ENCODE measurements at regions not wholly inside any gene's neighbourhood (a gene's known extent, or its start where the extent isn't known, plus 50 kb on each side); places are given as distances from the start of the nearest gene placed in this dataset.

DNA sequence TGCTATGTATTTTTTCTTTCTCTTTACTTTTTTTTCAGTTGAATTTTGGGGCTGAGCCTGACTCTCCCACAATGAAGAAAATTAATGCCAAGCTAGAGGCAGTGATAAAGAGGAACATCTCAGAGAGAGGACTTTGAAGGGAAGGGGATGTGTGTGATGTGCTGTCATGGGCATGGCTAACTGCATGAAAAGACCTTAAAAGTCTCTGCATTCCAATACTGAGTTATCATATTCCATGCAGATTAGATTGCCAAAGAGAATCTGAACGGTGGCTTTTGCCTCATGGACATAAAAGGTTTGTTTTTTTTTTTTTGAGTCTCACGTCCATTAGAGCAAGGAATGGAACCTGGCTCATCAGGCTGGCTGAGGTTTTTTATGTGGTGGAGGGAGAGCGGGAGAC lies 213.9 kb downstream of the PIK3C3 start:
- Histone ChIP-seq H3K9ac (ENCODE audit: low read depth, low read length) (no peak overlapping the region), H3K4me3 (ENCODE audit: low read depth, low read length) (no peak overlapping the region), H3K4me1 (ENCODE audit: control insufficient read depth, insufficient read depth, low read length) (no peaks in the 10 kb centered on the region), H3K27ac (ENCODE audit: low read depth, low read length) (no peak overlapping the region), H3K36me3 (ENCODE audit: control insufficient read depth, insufficient read depth, low read length) (no peaks in the 10 kb centered on the region), H3K9me3 (ENCODE audit: control insufficient read depth, insufficient read depth, low read length) (no peaks in the 10 kb centered on the region), H3K27me3 (ENCODE audit: control insufficient read depth, insufficient read depth, low read length) (no peaks in the 10 kb centered on the region)

DNA sequence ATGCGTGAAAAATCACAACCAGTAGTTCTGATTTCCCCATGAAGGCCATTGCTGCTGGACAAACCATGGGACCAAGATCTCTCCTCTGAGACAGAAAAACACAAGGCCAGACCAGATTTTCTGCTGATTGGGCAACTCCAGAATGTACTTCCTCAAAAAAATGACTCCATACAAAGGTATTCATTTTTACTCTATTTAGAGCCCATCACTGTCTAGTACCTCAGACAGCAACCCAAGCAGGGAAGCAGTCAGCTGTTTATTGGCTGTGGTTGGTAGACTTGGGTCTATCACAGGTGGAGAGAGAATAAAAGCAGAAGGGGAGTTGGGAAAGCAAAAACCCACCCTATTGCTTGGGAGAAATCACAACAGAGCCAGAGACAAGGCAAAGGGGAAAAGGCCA lies 219.9 kb downstream of the PIK3C3 start:
- Histone ChIP-seq H3K9ac (ENCODE audit: low read depth, low read length) (no peak overlapping the region), H3K4me3 (ENCODE audit: low read depth, low read length) (no peak overlapping the region), H3K4me1 (ENCODE audit: control insufficient read depth, insufficient read depth, low read length) (no peaks in the 10 kb centered on the region), H3K36me3 (ENCODE audit: control insufficient read depth, insufficient read depth, low read length) (no peaks in the 10 kb centered on the region), H3K27me3 (ENCODE audit: control insufficient read depth, insufficient read depth, low read length) (no peaks in the 10 kb centered on the region), H3K27ac (ENCODE audit: low read depth, low read length) (no peak overlapping the region), H3K9me3 (ENCODE audit: control insufficient read depth, insufficient read depth, low read length) (no peaks in the 10 kb centered on the region)

DNA sequence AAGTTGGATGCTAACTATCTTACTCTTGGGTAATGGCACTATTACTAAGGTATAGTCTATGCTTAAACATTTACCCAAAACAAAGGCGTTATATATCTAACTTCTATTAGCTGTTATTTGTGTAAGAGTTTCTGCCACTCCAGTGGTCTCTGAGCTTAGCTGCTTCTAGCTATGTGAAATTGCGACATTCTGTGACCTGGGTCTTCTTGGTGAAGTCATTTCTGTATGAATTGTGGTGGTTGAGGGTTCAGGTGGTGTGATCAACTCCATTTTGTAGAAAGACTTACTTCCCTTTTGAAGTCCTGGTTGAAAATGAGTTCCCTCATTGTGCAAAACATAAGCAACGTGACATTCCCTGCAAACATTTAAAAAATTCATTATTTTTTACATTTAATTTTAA lies 221.6 kb downstream of the PIK3C3 start:
- Histone ChIP-seq H3K9ac (ENCODE audit: low read depth, low read length) (no peak overlapping the region), H3K4me1 (ENCODE audit: control insufficient read depth, insufficient read depth, low read length) (no peaks in the 10 kb centered on the region), H3K27ac (ENCODE audit: low read depth, low read length) (no peak overlapping the region), H3K4me3 (ENCODE audit: low read depth, low read length) (no peak overlapping the region), H3K36me3 (ENCODE audit: control insufficient read depth, insufficient read depth, low read length) (no peaks in the 10 kb centered on the region), H3K9me3 (ENCODE audit: control insufficient read depth, insufficient read depth, low read length) (no peaks in the 10 kb centered on the region), H3K27me3 (ENCODE audit: control insufficient read depth, insufficient read depth, low read length) (no peaks in the 10 kb centered on the region)

DNA sequence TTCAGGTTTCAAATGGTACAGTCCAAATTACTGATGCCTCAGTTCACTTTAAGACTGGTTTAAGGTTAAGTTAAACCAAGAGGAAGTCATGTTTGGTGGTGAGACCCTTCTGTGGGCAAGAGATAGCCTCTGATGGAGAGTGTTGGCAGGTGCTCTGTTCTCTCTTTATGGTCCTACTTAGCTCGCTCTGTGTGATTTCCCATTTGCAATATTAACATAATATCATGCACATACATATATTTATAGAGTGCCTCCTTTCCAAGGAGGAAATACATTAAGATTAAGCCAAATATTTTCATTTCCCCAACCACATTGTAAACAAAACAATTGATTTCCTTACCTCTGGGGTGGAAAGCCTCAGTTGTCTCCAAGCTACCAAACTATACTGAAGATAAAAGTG lies 222.4 kb downstream of the PIK3C3 start:
- Histone ChIP-seq H3K27me3 (ENCODE audit: control insufficient read depth, insufficient read depth, low read length) (no peaks in the 10 kb centered on the region), H3K9ac (ENCODE audit: low read depth, low read length) (no peak overlapping the region), H3K4me3 (ENCODE audit: low read depth, low read length) (no peak overlapping the region), H3K9me3 (ENCODE audit: control insufficient read depth, insufficient read depth, low read length) (no peaks in the 10 kb centered on the region), H3K27ac (ENCODE audit: low read depth, low read length) (no peak overlapping the region), H3K4me1 (ENCODE audit: control insufficient read depth, insufficient read depth, low read length) (no peaks in the 10 kb centered on the region), H3K36me3 (ENCODE audit: control insufficient read depth, insufficient read depth, low read length) (no peaks in the 10 kb centered on the region)

DNA sequence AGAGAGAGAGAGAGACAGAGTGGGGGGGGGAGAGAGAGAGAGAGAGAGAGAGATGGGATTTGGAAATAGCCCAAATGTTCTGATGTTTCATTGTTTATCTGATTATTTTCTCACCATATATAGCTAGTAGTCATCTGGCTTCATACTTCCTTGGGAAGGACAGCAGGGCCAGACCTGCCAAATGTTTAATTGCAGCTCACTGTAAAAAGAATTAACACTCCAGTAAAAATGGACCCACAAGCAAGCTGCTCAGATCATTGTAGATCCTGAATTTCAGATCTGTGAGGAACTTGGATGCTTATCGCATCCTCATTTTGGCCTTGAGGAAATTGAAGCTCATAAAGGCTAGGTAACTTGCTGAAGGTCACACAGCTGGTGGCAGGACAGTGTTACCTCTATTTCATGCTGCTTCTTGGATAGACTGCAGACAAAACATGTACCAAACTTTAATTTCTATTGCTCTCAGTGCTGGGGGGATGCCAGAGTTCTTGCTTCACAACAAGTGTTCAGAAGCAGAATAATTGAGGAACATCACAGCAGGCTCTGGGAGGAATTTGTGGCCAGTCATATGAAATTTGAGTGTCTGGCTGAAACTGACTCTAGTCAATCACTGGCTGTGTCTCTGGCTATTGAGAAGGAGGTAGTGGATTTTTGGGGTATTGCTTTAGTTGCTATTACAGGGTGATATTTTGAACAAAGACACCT lies 223.5 kb downstream of the PIK3C3 start:
- H3K4me1 ChIP-seq (ENCODE audit: control insufficient read depth, insufficient read depth, low read length) = no peaks in the 10 kb centered on the region

DNA sequence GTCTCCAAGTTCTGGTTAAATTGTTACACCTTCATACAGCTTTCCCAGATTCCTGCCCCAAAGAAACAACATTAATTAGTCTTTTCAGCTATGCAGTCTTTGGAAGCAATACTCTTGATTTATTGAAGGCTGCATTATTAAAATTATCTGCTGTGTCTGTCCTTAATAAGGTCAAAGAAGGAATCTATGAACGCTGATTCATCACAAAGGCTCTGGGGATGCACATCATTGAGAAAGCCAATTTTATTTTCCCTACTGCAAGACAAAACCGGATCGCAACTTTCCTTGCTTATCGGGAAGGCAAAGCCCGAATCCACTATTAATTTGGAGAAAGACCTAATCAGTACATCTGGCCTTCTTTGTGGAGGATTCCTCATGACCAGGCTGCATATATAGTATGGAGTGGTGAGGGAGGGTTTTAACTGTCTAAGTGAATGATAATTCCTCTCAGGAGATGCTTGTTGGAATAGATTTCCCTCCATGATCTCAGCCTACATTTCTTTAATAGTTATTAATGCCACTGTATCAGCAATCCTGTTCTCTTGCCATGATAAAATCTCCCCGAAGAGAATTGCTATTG lies 224.6 kb downstream of the PIK3C3 start:
- Histone ChIP-seq H3K4me1 (ENCODE audit: control insufficient read depth, insufficient read depth, low read length) (no peaks in the 10 kb centered on the region), H3K9me3 (ENCODE audit: control insufficient read depth, insufficient read depth, low read length) (no peaks in the 10 kb centered on the region), H3K36me3 (ENCODE audit: control insufficient read depth, insufficient read depth, low read length) (no peaks in the 10 kb centered on the region), H3K27ac (ENCODE audit: low read depth, low read length) (no peak overlapping the region), H3K9ac (ENCODE audit: low read depth, low read length) (no peak overlapping the region), H3K4me3 (ENCODE audit: low read depth, low read length) (no peak overlapping the region), H3K27me3 (ENCODE audit: control insufficient read depth, insufficient read depth, low read length) (no peaks in the 10 kb centered on the region)

More for the DNA sequence above, 223.5 kb downstream of the PIK3C3 start:
- no peaks in the 10 kb centered on the region for H3K9me3 ChIP-seq (ENCODE audit: control insufficient read depth, insufficient read depth, low read length)
- H3K9ac ChIP-seq (ENCODE audit: low read depth, low read length) = no peak overlapping the region
- H3K27me3 ChIP-seq (ENCODE audit: control insufficient read depth, insufficient read depth, low read length) = no peaks in the 10 kb centered on the region
- no peak overlapping the region for H3K4me3 ChIP-seq (ENCODE audit: low read depth, low read length)
- H3K27ac ChIP-seq (ENCODE audit: low read depth, low read length) = no peak overlapping the region
- no peaks in the 10 kb centered on the region for H3K36me3 ChIP-seq (ENCODE audit: control insufficient read depth, insufficient read depth, low read length)

DNA sequence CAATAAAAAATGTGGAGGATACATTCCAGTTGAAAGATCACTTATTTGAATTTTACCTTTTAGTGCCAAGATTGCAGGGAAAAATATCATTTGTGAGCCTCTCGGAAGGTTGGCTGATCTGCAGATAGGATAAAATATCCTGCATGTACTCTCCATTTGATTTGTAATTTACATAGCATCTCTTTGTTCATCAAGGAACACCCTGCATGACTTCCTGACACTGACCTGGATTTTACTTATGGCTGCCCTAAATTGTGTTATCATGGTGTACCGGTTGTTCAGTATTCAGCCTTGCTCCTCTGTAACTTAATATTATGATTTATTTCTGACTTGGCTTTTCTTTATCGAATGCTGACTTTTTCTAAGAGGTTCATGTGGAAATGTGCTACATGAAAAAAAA lies 226.4 kb downstream of the PIK3C3 start:
- H3K4me1 ChIP-seq (ENCODE audit: control insufficient read depth, insufficient read depth, low read length) = no peaks in the 10 kb centered on the region
- no peak overlapping the region for H3K9ac ChIP-seq (ENCODE audit: low read depth, low read length)
- no peaks in the 10 kb centered on the region for H3K9me3 ChIP-seq (ENCODE audit: control insufficient read depth, insufficient read depth, low read length)
- H3K4me3 ChIP-seq (ENCODE audit: low read depth, low read length) = no peak overlapping the region
- no peaks in the 10 kb centered on the region for H3K27me3 ChIP-seq (ENCODE audit: control insufficient read depth, insufficient read depth, low read length)
- H3K36me3 ChIP-seq (ENCODE audit: control insufficient read depth, insufficient read depth, low read length) = no peaks in the 10 kb centered on the region
- no peak overlapping the region for H3K27ac ChIP-seq (ENCODE audit: low read depth, low read length)

DNA sequence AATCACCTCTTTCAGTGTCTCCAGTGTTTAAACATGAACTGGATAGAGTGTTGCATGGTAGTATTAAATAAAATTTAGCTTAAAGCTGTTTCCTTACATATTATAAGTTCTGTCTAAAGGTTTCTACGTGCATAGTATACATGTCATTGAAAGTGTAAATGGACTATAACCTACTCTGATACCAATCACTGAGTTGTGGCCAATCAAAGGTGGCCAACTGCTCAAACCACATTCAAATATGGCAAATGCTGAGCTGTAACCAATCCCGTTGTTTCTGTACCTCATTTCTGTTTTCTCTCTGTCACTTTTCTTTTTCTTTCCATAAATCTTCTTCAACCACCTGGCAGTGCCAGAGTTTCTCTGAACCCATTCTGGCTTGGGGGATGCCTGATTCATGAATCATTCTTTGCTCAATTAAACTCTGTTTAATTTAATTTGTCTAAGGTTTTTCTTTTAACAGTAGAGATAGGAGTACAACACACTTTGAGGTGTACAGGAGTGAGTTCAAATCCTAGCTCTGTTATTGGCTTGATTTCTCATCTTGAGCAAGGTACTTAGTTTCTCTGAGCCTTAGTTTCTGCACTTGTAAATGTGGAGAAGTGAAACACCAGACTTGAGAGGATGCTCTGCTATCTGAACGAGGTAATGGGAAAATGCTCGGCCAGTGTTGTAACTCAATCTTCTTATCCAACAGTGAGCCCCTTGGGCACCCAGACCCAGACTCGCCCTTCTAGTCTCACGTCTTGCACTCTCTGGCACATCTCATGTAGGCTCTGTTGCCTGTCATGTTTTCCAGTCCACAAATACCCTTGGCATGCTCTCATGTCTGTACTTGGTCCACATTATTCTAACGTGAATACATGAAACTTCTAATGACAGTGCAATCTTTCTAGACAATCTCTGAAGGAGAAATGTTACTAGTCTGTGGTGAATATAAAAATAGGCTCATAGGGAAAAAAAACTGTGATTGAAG lies 228.0 kb downstream of the PIK3C3 start:
- Histone ChIP-seq H3K27ac (ENCODE audit: low read depth, low read length) (no peak overlapping the region), H3K9ac (ENCODE audit: low read depth, low read length) (no peak overlapping the region), H3K4me3 (ENCODE audit: low read depth, low read length) (no peak overlapping the region), H3K36me3 (ENCODE audit: control insufficient read depth, insufficient read depth, low read length) (no peaks in the 10 kb centered on the region), H3K4me1 (ENCODE audit: control insufficient read depth, insufficient read depth, low read length) (no peaks in the 10 kb centered on the region), H3K27me3 (ENCODE audit: control insufficient read depth, insufficient read depth, low read length) (no peaks in the 10 kb centered on the region), H3K9me3 (ENCODE audit: control insufficient read depth, insufficient read depth, low read length) (no peaks in the 10 kb centered on the region)

DNA sequence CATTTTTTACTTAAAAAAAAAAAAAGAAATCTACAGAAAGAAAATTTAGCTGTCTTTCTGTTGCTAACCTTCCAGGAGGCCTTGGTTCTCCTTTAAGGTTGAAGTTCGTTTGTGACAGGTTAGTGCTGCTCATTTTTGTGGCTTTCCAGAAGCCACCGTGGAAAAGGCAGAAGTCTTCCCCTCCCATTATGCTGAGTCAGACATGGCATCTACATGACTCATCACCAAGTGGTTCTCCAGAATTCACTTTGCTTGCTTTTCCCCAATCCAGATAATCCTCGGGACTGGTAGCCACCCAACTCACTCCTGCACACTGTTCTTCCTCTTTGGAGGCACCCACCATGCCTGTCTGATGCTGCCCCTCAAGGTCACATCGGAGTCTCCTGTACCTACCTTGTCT lies 228.7 kb downstream of the PIK3C3 start:
- no peaks in the 10 kb centered on the region for H3K4me1 ChIP-seq (ENCODE audit: control insufficient read depth, insufficient read depth, low read length)
- H3K9me3 ChIP-seq (ENCODE audit: control insufficient read depth, insufficient read depth, low read length) = peaks cover under 1% of the 10 kb centered on the region; the same call in 1 of the 2 replicates
- H3K4me3 ChIP-seq (ENCODE audit: low read depth, low read length) = no peak overlapping the region
- no peak overlapping the region for H3K27ac ChIP-seq (ENCODE audit: low read depth, low read length)
- no peaks in the 10 kb centered on the region for H3K36me3 ChIP-seq (ENCODE audit: control insufficient read depth, insufficient read depth, low read length)
- H3K9ac ChIP-seq (ENCODE audit: low read depth, low read length) = no peak overlapping the region
- H3K27me3 ChIP-seq (ENCODE audit: control insufficient read depth, insufficient read depth, low read length) = no peaks in the 10 kb centered on the region

DNA sequence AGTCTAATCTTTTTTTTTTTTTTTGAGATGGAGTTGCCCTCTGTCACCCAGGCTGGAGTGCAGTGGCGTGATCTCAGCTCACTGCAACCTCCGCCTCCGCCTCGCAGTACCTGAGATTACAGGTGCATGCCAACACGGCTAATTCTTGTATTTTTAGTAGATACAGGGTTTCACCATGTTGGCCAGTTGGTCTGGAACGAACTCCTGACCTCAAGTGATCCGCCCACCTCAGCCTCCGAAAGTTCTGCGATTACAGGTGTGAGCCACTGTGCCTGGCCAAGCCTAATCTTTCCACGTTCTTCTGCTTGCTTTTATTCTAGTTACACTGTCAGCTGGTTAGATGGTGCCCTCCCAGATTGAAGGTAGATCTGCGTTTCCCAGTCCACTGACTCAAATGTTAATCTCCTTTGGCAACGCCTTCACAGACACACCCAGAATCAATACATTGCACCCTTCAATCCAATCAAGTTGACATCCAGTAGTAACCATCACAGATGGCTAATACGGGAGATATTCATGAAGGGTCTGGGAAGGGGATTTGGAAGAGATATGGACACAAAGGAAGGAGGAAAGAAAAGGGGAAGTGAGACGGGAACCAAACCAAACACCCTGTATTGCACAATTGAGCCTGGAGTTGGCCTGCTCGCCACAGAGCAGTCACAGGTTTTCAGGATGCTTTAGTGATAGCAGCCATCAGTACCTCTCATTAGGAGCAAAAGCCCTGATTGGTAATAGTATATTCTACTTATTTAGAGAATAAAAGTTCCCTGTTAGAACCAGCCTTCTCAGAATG lies 229.8 kb downstream of the PIK3C3 start:
- H3K9ac ChIP-seq (ENCODE audit: low read depth, low read length) = no peak overlapping the region
- H3K9me3 ChIP-seq (ENCODE audit: control insufficient read depth, insufficient read depth, low read length) = peaks cover 8% of the 10 kb centered on the region; the same call in 1 of the 2 replicates
- no peak overlapping the region for H3K4me3 ChIP-seq (ENCODE audit: low read depth, low read length)
- H3K4me1 ChIP-seq (ENCODE audit: control insufficient read depth, insufficient read depth, low read length) = no peaks in the 10 kb centered on the region
- H3K36me3 ChIP-seq (ENCODE audit: control insufficient read depth, insufficient read depth, low read length) = no peaks in the 10 kb centered on the region
- H3K27ac ChIP-seq (ENCODE audit: low read depth, low read length) = no peak overlapping the region
- no peaks in the 10 kb centered on the region for H3K27me3 ChIP-seq (ENCODE audit: control insufficient read depth, insufficient read depth, low read length)

All from HUES48 (cell line).